ENCODE measurements at regions not wholly inside any gene's neighbourhood (a gene's known extent, or its start where the extent isn't known, plus 50 kb on each side); places are given as distances from the start of the nearest gene placed in this dataset.

DNA sequence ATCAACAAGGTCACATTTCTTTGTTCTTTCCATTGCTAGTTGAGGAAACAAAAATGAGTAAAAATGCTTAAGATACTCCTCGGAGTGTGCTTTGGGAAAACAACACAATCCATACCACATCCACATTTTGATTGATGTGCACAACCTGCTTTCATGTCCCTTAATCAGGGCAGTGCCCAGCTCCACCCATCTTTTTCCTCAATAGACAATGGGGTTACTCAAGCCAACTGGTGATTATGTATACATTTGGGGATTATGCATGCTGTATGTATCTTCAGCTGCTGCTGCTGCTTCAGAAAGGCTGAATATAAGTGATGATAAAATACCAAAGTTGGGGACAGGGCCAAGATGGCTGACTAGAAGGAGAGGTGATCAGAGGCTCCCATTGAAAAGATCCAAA lies 155.2 kb upstream of the VGLL2 start:
- no peak for TF ChIP-seq EZH2phosphoT487 (IDR thresholded peaks at IDR 0.05; ENCODE audit: borderline replicate concordance)
- TF ChIP-seq, protein P1, sequence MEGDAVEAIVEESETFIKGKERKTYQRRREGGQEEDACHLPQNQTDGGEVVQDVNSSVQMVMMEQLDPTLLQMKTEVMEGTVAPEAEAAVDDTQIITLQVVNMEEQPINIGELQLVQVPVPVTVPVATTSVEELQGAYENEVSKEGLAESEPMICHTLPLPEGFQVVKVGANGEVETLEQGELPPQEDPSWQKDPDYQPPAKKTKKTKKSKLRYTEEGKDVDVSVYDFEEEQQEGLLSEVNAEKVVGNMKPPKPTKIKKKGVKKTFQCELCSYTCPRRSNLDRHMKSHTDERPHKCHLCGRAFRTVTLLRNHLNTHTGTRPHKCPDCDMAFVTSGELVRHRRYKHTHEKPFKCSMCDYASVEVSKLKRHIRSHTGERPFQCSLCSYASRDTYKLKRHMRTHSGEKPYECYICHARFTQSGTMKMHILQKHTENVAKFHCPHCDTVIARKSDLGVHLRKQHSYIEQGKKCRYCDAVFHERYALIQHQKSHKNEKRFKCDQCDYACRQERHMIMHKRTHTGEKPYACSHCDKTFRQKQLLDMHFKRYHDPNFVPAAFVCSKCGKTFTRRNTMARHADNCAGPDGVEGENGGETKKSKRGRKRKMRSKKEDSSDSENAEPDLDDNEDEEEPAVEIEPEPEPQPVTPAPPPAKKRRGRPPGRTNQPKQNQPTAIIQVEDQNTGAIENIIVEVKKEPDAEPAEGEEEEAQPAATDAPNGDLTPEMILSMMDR (conservative IDR thresholded peaks at IDR 0.05; ENCODE audit: low read length): no peak
